MM.1S (cell line): ENCODE measurements at regions not wholly inside any gene's neighbourhood (a gene's known extent, or its start where the extent isn't known, plus 50 kb on each side); places are given as distances from the start of the nearest gene placed in this dataset.

Source experiments
- CTCF ChIP-seq: fragments of 300-600 bp; sonication (generic); IDR thresholded peaks from 2 replicates; pipeline ENCODE4 v1.5.1; 2016; ENCODE audit warnings: antibody characterized with exemption, low read length, mixed read lengths
- EZH2 ChIP-seq: fragments of 300-600 bp; sonication (generic); optimal IDR thresholded peaks from 2 replicates; pipeline ENCODE3; 2017; ENCODE audit warnings: low read depth, mild to moderate bottlenecking, antibody characterized with exemption, low read length, mixed read lengths
- EZH2phosphoT487 ChIP-seq: fragments of 300-600 bp; sonication (generic); IDR thresholded peaks from 2 replicates; pipeline ENCODE4 v1.6.1; 2018; ENCODE audit warnings: antibody characterized with exemption, low read length

GRCh38 chr2:12226653-12227052 is 480.2 kb downstream of the LPIN1 start:
- TF ChIP-seq EZH2phosphoT487 (no peak), CTCF (no peak), EZH2 (no peak)
